ENCODE measurements at regions not wholly inside any gene's neighbourhood (a gene's known extent, or its start where the extent isn't known, plus 50 kb on each side); places are given as distances from the start of the nearest gene placed in this dataset.

GRCh38 chr13:52906122-52906903 lies 57.9 kb upstream of the PCDH8 start:
- Histone ChIP-seq H3K4me1 (ENCODE audit: control insufficient read depth, insufficient read depth, low read length) (peaks cover 62% of the 10 kb centered on the region), H3K9me3 (ENCODE audit: control insufficient read depth, insufficient read depth, low read length) (no peaks in the 10 kb centered on the region), H3K27me3 (ENCODE audit: control insufficient read depth, insufficient read depth, low read length) (no peaks in the 10 kb centered on the region), H3K27ac (ENCODE audit: low read depth, low read length) (no peak overlapping the region), H3K9ac (ENCODE audit: low read depth, low read length) (no peak overlapping the region), H3K4me3 (ENCODE audit: low read depth, low read length) (no peak overlapping the region), H3K36me3 (ENCODE audit: control insufficient read depth, insufficient read depth, low read length) (no peaks in the 10 kb centered on the region)

DNA sequence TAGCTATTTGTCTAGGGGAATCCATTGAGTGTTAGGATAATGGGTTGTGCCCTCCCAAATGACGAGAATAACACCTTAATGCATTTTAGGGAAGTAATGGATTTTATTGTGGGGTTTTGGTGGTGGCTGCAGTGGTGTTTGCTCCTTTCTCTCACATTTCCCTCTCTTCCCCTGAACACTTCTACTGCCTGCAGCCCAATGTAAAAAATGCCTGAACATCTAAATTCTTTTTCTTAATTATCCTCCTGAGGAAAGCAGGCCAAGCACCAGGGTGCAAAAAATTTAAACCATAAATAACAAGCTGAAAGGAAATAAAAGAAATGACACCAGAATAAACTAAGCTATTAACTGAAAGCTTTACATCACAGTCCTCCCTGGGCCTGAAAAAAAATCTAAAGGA lies 57.3 kb upstream of the PCDH8 start:
- no peaks in the 10 kb centered on the region for H3K27me3 ChIP-seq (ENCODE audit: control insufficient read depth, insufficient read depth, low read length)

DNA sequence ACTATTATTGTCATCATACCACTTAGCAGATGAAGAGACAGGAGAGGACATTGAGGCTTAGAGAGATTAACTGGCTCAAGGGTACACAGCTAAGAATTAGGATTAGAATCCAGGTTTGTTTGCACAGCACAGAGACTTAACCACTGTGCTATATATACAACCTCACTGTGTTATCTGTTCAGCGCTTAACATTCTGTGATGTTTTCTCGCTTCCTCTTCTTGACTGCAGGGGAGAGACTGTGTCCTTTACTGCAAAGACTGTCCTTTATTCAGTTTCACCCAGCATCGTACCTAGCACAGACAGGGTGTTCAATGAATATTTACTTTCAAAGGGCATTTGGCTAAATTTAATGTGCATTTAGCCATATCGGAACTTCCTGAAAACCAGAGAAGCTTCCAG lies 54.9 kb upstream of the PCDH8 start:
- H3K27me3 ChIP-seq (ENCODE audit: control insufficient read depth, insufficient read depth, low read length) = peaks cover 5% of the 10 kb centered on the region; the same call in 1 of the 2 replicates
- H3K9ac ChIP-seq (ENCODE audit: low read depth, low read length) = no peak overlapping the region
- H3K9me3 ChIP-seq (ENCODE audit: control insufficient read depth, insufficient read depth, low read length) = no peaks in the 10 kb centered on the region
- no peak overlapping the region for H3K27ac ChIP-seq (ENCODE audit: low read depth, low read length)
- H3K4me3 ChIP-seq (ENCODE audit: low read depth, low read length) = no peak overlapping the region
- peaks cover 62% of the 10 kb centered on the region for H3K4me1 ChIP-seq (ENCODE audit: control insufficient read depth, insufficient read depth, low read length)
- no peaks in the 10 kb centered on the region for H3K36me3 ChIP-seq (ENCODE audit: control insufficient read depth, insufficient read depth, low read length)

More for the DNA sequence above, 57.3 kb upstream of the PCDH8 start:
- Histone ChIP-seq H3K4me1 (ENCODE audit: control insufficient read depth, insufficient read depth, low read length) (peaks cover 62% of the 10 kb centered on the region), H3K9ac (ENCODE audit: low read depth, low read length) (no peak overlapping the region), H3K4me3 (ENCODE audit: low read depth, low read length) (no peak overlapping the region), H3K27ac (ENCODE audit: low read depth, low read length) (no peak overlapping the region), H3K9me3 (ENCODE audit: control insufficient read depth, insufficient read depth, low read length) (no peaks in the 10 kb centered on the region), H3K36me3 (ENCODE audit: control insufficient read depth, insufficient read depth, low read length) (no peaks in the 10 kb centered on the region)

- Histone ChIP-seq H3K4me3 (ENCODE audit: low read depth, low read length) (no peak overlapping the region), H3K36me3 (ENCODE audit: control insufficient read depth, insufficient read depth, low read length) (no peaks in the 10 kb centered on the region), H3K4me1 (ENCODE audit: control insufficient read depth, insufficient read depth, low read length) (peaks cover 35% of the 10 kb centered on the region), H3K27me3 (ENCODE audit: control insufficient read depth, insufficient read depth, low read length) (peaks cover 8% of the 10 kb centered on the region), H3K27ac (ENCODE audit: low read depth, low read length) (no peak overlapping the region), H3K9ac (ENCODE audit: low read depth, low read length) (no peak overlapping the region), H3K9me3 (ENCODE audit: control insufficient read depth, insufficient read depth, low read length) (no peaks in the 10 kb centered on the region)
These were observed 50.8 kb upstream of the PCDH8 start for GRCh38 chr13:52899206-52899605.
